ENCODE measurements at regions not wholly inside any gene's neighbourhood (a gene's known extent, or its start where the extent isn't known, plus 50 kb on each side); places are given as distances from the start of the nearest gene placed in this dataset.

- TF ChIP-seq CTCF (IDR thresholded peaks at IDR 0.05) (no peak), POLR2A (IDR thresholded peaks at IDR 0.05) (no peak)
These were observed 758.4 kb upstream of the SLITRK1 start for GRCh38 chr13:84640691-84641090.

Measured in adrenal gland (tissue), 5 donors.